Panc1 (cell line): ENCODE measurements at regions not wholly inside any gene's neighbourhood (a gene's known extent, or its start where the extent isn't known, plus 50 kb on each side); places are given as distances from the start of the nearest gene placed in this dataset.
"Not testable (repeated sequence)": the region's sequence is repeated elsewhere in the genome, so short reads cannot be mapped to it uniquely, and the experiment has no call there.

Experiments
- ATAC-seq: fragments of 200-7000 bp; cut with Tn5 transposase; 2 replicates; pipeline ENCODE4 v1.9.1; 2020; ENCODE audit warnings: mild to moderate bottlenecking, moderate library complexity
- BruUV-seq: library from RNA; stranded (reverse); fragments of 400-500 nt; replicated peaks from 2 replicates; lab custom pipeline; 2021; lab: Mats Ljungman, UMichigan
- CTCF ChIA-PET: fragments of 300-600 bp; sonication (Branson Sonifier 250); formaldehyde crosslinking; loops from one replicate; lab custom pipeline; 2022; ENCODE audit warnings: antibody characterized with exemption; lab: Charles Lee
- POLR2A ChIA-PET: fragments of 300-600 bp; sonication (Branson Sonifier 250); formaldehyde crosslinking; loops from one replicate; lab custom pipeline; 2022; ENCODE audit warnings: antibody characterized with exemption; lab: Charles Lee
- DNase-seq: peaks from one replicate; pipeline ENCODE4 v3.0.0-alpha.2; 2010; ENCODE audit warnings: low read depth, low spot score
- H3K27ac ChIP-seq: 2 replicates; pipeline ENCODE4 v1.5.1; 2011; ENCODE audit warnings: mild to moderate bottlenecking, low read length, inconsistent platforms
- H3K27me3 ChIP-seq: fragments of 200-500 bp; sonication (Bioruptor generic); 2 replicates; pipeline ENCODE4 v1.6.0; 2014; ENCODE audit warnings: low read length, inconsistent platforms; ENCODE audit not compliant: control insufficient read depth, insufficient read depth
- H3K36me3 ChIP-seq: fragments of 200-500 bp; sonication (Bioruptor generic); 2 replicates; pipeline ENCODE4 v1.5.1; 2014; ENCODE audit warnings: inconsistent platforms, mild to moderate bottlenecking, low read length, moderate library complexity; ENCODE audit not compliant: control insufficient read depth, insufficient read depth
- H3K4me1 ChIP-seq: 2 replicates; pipeline ENCODE4 v1.5.1; 2011; ENCODE audit warnings: inconsistent platforms, mild to moderate bottlenecking, low read length, moderate library complexity; ENCODE audit not compliant: control insufficient read depth, insufficient read depth
- H3K4me3 ChIP-seq, 2 experiments: 2 replicates each; pipeline ENCODE4 v1.5.1; 2011 to 2012; ENCODE audit warnings: low read depth in 2 of 2, low read length in 2 of 2, mild to moderate bottlenecking in 2 of 2, inconsistent platforms in 1 of 2, moderate library complexity in 1 of 2
- H3K9me3 ChIP-seq: fragments of 200-500 bp; sonication (Bioruptor generic); 2 replicates; pipeline ENCODE4 v1.5.1; 2014; ENCODE audit warnings: low read depth, mild to moderate bottlenecking, inconsistent platforms, low read length, moderate library complexity; ENCODE audit not compliant: control insufficient read depth, insufficient read depth
- POLR2AphosphoS5 ChIP-seq: IDR thresholded peaks from 2 replicates; pipeline ENCODE4 v1.6.1; 2012; ENCODE audit warnings: mild to moderate bottlenecking, low read depth, low read length, moderate library complexity
- SIN3A ChIP-seq: IDR thresholded peaks from 2 replicates; pipeline ENCODE4 v1.6.1; 2012; ENCODE audit warnings: low read depth, mild to moderate bottlenecking, low read length, moderate library complexity, borderline replicate concordance; ENCODE audit not compliant: insufficient read depth
- TCF7L2 ChIP-seq: IDR thresholded peaks from 2 replicates; pipeline ENCODE4 v1.6.1; 2011; ENCODE audit warnings: mild to moderate bottlenecking, low read depth, low read length, inconsistent platforms
- in situ Hi-C: cut with HindIII; loops from 2 replicates; pipeline ENCODE4 v1.10.0; 2016; ENCODE audit warnings: low sequenced_read_pairs, low pct_unique_long_range_greater_than_20kb
- intact Hi-C: fragments of 100-400 bp; cut with micrococcal nuclease; formaldehyde crosslinking; loops from one replicate; pipeline ENCODE4 v1.10.0; 2022; ENCODE audit not compliant: unreplicated experiment
- TF ChIP-seq, protein P1 (sequence below): fragments of 450-650 bp; IDR thresholded peaks from 2 replicates; pipeline ENCODE4 v1.5.1; 2017; ENCODE audit warnings: mild to moderate bottlenecking
- TF ChIP-seq, protein P2 (sequence below), 2 experiments: IDR thresholded peaks; 2 replicates each; pipeline ENCODE4 v1.6.1; 2011 to 2012; ENCODE audit warnings: low read depth in 2 of 2, control low read depth in 1 of 2, low read length in 1 of 2, mild to moderate bottlenecking in 1 of 2, moderate library complexity in 1 of 2; ENCODE audit not compliant: insufficient read depth in 1 of 2

GRCh38 chr18:7178568-7178967 is 52.3 kb upstream of the LRRC30 start:
- H3K27me3 ChIP-seq, H3K27ac ChIP-seq, H3K4me3 ChIP-seq, H3K4me1 ChIP-seq, CTCF ChIA-PET, ATAC-seq, POLR2A ChIA-PET, H3K36me3 ChIP-seq, H3K9me3 ChIP-seq, in situ Hi-C loops, DNase-seq, BruUV-seq: not testable (repeated sequence)
- intact Hi-C loops, result loop anchor here (5.0 to 10.0 kb wide), 2 partner anchors 144 to 256 kb away; no protein-coding TSS in a partner anchor

GRCh38 chr18:7177116-7177744 is 53.7 kb upstream of the LRRC30 start:
- H3K9me3 ChIP-seq, result no peaks in the 10 kb centered on the region
- in situ Hi-C loops, result no loop called here
- CTCF ChIA-PET, result interaction anchor here (0.7 to 1.6 kb wide), 6 partner anchors 44 to 794 kb away, joined by 4 to 17 read pairs (median 8); no protein-coding TSS in a partner anchor
- H3K27ac ChIP-seq, result no peak overlapping the region
- TF ChIP-seq, protein P1, sequence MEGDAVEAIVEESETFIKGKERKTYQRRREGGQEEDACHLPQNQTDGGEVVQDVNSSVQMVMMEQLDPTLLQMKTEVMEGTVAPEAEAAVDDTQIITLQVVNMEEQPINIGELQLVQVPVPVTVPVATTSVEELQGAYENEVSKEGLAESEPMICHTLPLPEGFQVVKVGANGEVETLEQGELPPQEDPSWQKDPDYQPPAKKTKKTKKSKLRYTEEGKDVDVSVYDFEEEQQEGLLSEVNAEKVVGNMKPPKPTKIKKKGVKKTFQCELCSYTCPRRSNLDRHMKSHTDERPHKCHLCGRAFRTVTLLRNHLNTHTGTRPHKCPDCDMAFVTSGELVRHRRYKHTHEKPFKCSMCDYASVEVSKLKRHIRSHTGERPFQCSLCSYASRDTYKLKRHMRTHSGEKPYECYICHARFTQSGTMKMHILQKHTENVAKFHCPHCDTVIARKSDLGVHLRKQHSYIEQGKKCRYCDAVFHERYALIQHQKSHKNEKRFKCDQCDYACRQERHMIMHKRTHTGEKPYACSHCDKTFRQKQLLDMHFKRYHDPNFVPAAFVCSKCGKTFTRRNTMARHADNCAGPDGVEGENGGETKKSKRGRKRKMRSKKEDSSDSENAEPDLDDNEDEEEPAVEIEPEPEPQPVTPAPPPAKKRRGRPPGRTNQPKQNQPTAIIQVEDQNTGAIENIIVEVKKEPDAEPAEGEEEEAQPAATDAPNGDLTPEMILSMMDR, result peak; percentile 78
- TF ChIP-seq POLR2AphosphoS5 (no peak), TCF7L2 (no peak)
- no TSS peak for BruUV-seq
- H3K27me3 ChIP-seq, result no peaks in the 10 kb centered on the region; the same call in 1 of the 2 replicates
- no peaks in the 10 kb centered on the region for H3K36me3 ChIP-seq
- intact Hi-C loops, result loop anchor here (5.0 to 10.0 kb wide), 2 partner anchors 142 to 255 kb away; no protein-coding TSS in a partner anchor
- POLR2A ChIA-PET, result no interaction called here
- DNase-seq, result peak; percentile 15
- no peak overlapping the region for H3K4me3 ChIP-seq
- peak; percentile 81; the same call in 1 of the 2 replicates for ATAC-seq
- no peaks in the 10 kb centered on the region for H3K4me1 ChIP-seq

GRCh38 chr18:7174344-7175095 is 56.4 kb upstream of the LRRC30 start:
- no peaks in the 10 kb centered on the region for H3K9me3 ChIP-seq
- ATAC-seq (peak; percentile 53; the same call in 1 of the 2 replicates), DNase-seq (no peak)
- in situ Hi-C loops (no loop called here), intact Hi-C loops (loop anchor here (5.0 to 10.0 kb wide), 2 partner anchors 140 to 252 kb away; no protein-coding TSS in a partner anchor)
- BruUV-seq, result no TSS peak
- H3K27ac ChIP-seq, result no peak overlapping the region
- no peaks in the 10 kb centered on the region; the same call in 1 of the 2 replicates for H3K27me3 ChIP-seq
- CTCF ChIA-PET, result interaction anchor here (0.7 kb wide), 1 partner anchor 118 kb away, joined by 3 read pairs; no protein-coding TSS in a partner anchor
- no peak overlapping the region for H3K4me3 ChIP-seq
- H3K36me3 ChIP-seq, result no peaks in the 10 kb centered on the region
- no peaks in the 10 kb centered on the region for H3K4me1 ChIP-seq
- TF ChIP-seq SIN3A (no peak), TCF7L2 (no peak), POLR2AphosphoS5 (no peak)
- TF ChIP-seq, protein P1, result no peak
- TF ChIP-seq, protein P2, sequence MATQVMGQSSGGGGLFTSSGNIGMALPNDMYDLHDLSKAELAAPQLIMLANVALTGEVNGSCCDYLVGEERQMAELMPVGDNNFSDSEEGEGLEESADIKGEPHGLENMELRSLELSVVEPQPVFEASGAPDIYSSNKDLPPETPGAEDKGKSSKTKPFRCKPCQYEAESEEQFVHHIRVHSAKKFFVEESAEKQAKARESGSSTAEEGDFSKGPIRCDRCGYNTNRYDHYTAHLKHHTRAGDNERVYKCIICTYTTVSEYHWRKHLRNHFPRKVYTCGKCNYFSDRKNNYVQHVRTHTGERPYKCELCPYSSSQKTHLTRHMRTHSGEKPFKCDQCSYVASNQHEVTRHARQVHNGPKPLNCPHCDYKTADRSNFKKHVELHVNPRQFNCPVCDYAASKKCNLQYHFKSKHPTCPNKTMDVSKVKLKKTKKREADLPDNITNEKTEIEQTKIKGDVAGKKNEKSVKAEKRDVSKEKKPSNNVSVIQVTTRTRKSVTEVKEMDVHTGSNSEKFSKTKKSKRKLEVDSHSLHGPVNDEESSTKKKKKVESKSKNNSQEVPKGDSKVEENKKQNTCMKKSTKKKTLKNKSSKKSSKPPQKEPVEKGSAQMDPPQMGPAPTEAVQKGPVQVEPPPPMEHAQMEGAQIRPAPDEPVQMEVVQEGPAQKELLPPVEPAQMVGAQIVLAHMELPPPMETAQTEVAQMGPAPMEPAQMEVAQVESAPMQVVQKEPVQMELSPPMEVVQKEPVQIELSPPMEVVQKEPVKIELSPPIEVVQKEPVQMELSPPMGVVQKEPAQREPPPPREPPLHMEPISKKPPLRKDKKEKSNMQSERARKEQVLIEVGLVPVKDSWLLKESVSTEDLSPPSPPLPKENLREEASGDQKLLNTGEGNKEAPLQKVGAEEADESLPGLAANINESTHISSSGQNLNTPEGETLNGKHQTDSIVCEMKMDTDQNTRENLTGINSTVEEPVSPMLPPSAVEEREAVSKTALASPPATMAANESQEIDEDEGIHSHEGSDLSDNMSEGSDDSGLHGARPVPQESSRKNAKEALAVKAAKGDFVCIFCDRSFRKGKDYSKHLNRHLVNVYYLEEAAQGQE (IDR thresholded peaks at IDR 0.05; ENCODE audit: insufficient read depth in 1 of 2, low read depth in 2 of 2, low read length in 1 of 2), result no peak
- POLR2A ChIA-PET, result no interaction called here
